Spleen (tissue), 3 donors: ENCODE measurements at regions not wholly inside any gene's neighbourhood (a gene's known extent, or its start where the extent isn't known, plus 50 kb on each side); places are given as distances from the start of the nearest gene placed in this dataset.

ENCODE experiments used
- POLR2A ChIP-seq, 3 donors: fragments of 450-650 bp; IDR thresholded peaks; one replicate each; pipeline ENCODE4 v1.5.1; 2017; ENCODE audit warnings: antibody characterized with exemption in 3 of 3, mild to moderate bottlenecking in 1 of 3
- POLR2AphosphoS5 ChIP-seq, 3 donors: sonication (generic); formaldehyde crosslinking; IDR thresholded peaks; one replicate each; pipeline ENCODE4 v1.5.1; 2017; ENCODE audit warnings: antibody characterized with exemption in 3 of 3

- TF ChIP-seq POLR2AphosphoS5 (IDR thresholded peaks at IDR 0.05) = no peak
- no peak for TF ChIP-seq POLR2A (IDR thresholded peaks at IDR 0.05)
Observed at GRCh38 chr20:60160451-60161145, 202.4 kb downstream of the CDH26 start.
